ENCODE measurements at regions not wholly inside any gene's neighbourhood (a gene's known extent, or its start where the extent isn't known, plus 50 kb on each side); places are given as distances from the start of the nearest gene placed in this dataset.

- Histone ChIP-seq H3K4me3 (ENCODE audit: low read depth in 1 of 3, low read length in 3 of 3) (no peak overlapping the region), H3K27ac (ENCODE audit: low read depth in 1 of 2, low read length in 2 of 2) (no peak overlapping the region), H3K36me3 (ENCODE audit: control insufficient read depth in 4 of 4, insufficient read depth in 3 of 4, low read depth in 1 of 4, low read length in 3 of 4) (no peaks in the 10 kb centered on the region), H3K4me1 (ENCODE audit: control insufficient read depth in 4 of 4, insufficient read depth in 4 of 4, low read length in 3 of 4) (peaks cover 0 to 7% (median 6%) of the 10 kb centered on the region in 4 donors), H3K9ac (ENCODE audit: low read depth in 1 of 2, low read length in 2 of 2) (no peak overlapping the region), H3K9me3 (ENCODE audit: control insufficient read depth in 4 of 4, low read length in 3 of 4) (no peaks in the 10 kb centered on the region), H3K27me3 (ENCODE audit: control insufficient read depth in 4 of 4, insufficient read depth in 4 of 4, low read length in 3 of 4) (no peaks in the 10 kb centered on the region)
- no peak for TF ChIP-seq NR2F2 (IDR thresholded peaks at IDR 0.05)
- TF ChIP-seq EGR1 (IDR thresholded peaks at IDR 0.05; ENCODE audit: low read depth in 2 of 2) = no peak
- TF ChIP-seq TAF1 (conservative IDR thresholded peaks at IDR 0.05) = no peak
- TF ChIP-seq CTCF (IDR thresholded peaks at IDR 0.05; ENCODE audit: low read depth, low read length, missing input control) = no peak
- no peak for TF ChIP-seq FOXA2 (IDR thresholded peaks at IDR 0.05)
- no peak for TF ChIP-seq ATF3 (IDR thresholded peaks at IDR 0.05)
- TF ChIP-seq GABPA (IDR thresholded peaks at IDR 0.05 in 1 of 2, conservative IDR thresholded peaks at IDR 0.05 in 1 of 2) = no peak
- TF ChIP-seq HNF4G (IDR thresholded peaks at IDR 0.05) = no peak
- no peak for TF ChIP-seq RAD21 (IDR thresholded peaks at IDR 0.05)
- no peak for TF ChIP-seq YY1 (IDR thresholded peaks at IDR 0.05)
- TF ChIP-seq REST (IDR thresholded peaks at IDR 0.05) = no peak
- TF ChIP-seq HNF4A (conservative IDR thresholded peaks at IDR 0.05) = no peak
- no peak for TF ChIP-seq JUND (IDR thresholded peaks at IDR 0.05)
- TF ChIP-seq ZBTB33 (IDR thresholded peaks at IDR 0.05) = no peak
- no peak for TF ChIP-seq FOXA1 (IDR thresholded peaks at IDR 0.05)
- no peak for DNase-seq (ENCODE audit: low spot score)
- 98% methylated on average over 1 of the region's 1 CpG for WGBS
These were observed 196.9 kb downstream of the BAMBI start for GRCh38 chr10:28874210-28874609.

GRCh38 chr10:28875549-28876081 is 198.3 kb downstream of the BAMBI start:
- no peaks in the 10 kb centered on the region for H3K36me3 ChIP-seq (ENCODE audit: control insufficient read depth in 4 of 4, insufficient read depth in 3 of 4, low read depth in 1 of 4, low read length in 3 of 4)

More at GRCh38 chr10:28875549-28876081, 198.3 kb downstream of the BAMBI start:
- whole genome bisulfite sequencing = 88% methylated on average over 14 of the region's 14 CpGs
- Histone ChIP-seq H3K9ac (ENCODE audit: low read depth in 1 of 2, low read length in 2 of 2) (no peak overlapping the region), H3K9me3 (ENCODE audit: control insufficient read depth in 4 of 4, low read length in 3 of 4) (no peaks in the 10 kb centered on the region), H3K4me1 (ENCODE audit: control insufficient read depth in 4 of 4, insufficient read depth in 4 of 4, low read length in 3 of 4) (peaks cover 4 to 18% (median 10%) of the 10 kb centered on the region in 4 donors), H3K4me3 (ENCODE audit: low read depth in 1 of 3, low read length in 3 of 3) (no peak overlapping the region), H3K27me3 (ENCODE audit: control insufficient read depth in 4 of 4, insufficient read depth in 4 of 4, low read length in 3 of 4) (no peaks in the 10 kb centered on the region), H3K27ac (ENCODE audit: low read depth in 1 of 2, low read length in 2 of 2) (no peak overlapping the region)
- TF ChIP-seq FOXA2 (IDR thresholded peaks at IDR 0.05) (no peak), ATF3 (IDR thresholded peaks at IDR 0.05) (no peak), REST (IDR thresholded peaks at IDR 0.05) (no peak), RAD21 (IDR thresholded peaks at IDR 0.05) (no peak), MAX (IDR thresholded peaks at IDR 0.05) (no peak), EGR1 (IDR thresholded peaks at IDR 0.05; ENCODE audit: low read depth in 2 of 2) (no peak), SP1 (IDR thresholded peaks at IDR 0.05) (no peak), NR2F2 (IDR thresholded peaks at IDR 0.05) (no peak), HNF4G (IDR thresholded peaks at IDR 0.05) (no peak), FOXA1 (IDR thresholded peaks at IDR 0.05) (no peak)
- DNase-seq (ENCODE audit: low spot score) = no peak
